ENCODE measurements at regions not wholly inside any gene's neighbourhood (a gene's known extent, or its start where the extent isn't known, plus 50 kb on each side); places are given as distances from the start of the nearest gene placed in this dataset.
"Not testable (repeated sequence)": the region's sequence is repeated elsewhere in the genome, so short reads cannot be mapped to it uniquely, and the experiment has no call there.

DNA sequence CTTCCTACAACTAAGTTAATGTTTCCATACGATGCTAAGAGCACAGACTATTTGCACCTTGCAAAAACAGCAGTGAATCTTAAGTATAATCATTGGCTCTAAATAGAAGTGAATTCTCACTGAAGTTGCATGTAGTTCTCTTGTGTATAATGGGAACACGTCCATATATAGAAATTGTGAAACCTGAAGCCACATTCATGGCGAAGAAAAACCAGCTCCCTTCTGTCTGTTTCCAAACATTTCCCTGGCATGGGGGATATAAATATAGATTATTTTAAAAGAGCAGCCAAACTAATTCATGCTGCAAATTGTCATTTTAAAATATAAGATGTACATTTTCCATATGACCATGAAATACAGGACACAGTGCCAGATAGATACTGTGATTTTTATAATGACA lies 71.1 kb downstream of the TRAM1L1 start:
- WGBS, 5 donors = 75 to 87% (median 82%) methylated on average over 3 of the region's 3 CpGs
- no peak overlapping the region for H3K4me3 ChIP-seq
- TF ChIP-seq POLR2AphosphoS5 (IDR thresholded peaks at IDR 0.05) = no peak
- TF ChIP-seq POLR2A (IDR thresholded peaks at IDR 0.05) = no peak
- TF ChIP-seq, protein P1, sequence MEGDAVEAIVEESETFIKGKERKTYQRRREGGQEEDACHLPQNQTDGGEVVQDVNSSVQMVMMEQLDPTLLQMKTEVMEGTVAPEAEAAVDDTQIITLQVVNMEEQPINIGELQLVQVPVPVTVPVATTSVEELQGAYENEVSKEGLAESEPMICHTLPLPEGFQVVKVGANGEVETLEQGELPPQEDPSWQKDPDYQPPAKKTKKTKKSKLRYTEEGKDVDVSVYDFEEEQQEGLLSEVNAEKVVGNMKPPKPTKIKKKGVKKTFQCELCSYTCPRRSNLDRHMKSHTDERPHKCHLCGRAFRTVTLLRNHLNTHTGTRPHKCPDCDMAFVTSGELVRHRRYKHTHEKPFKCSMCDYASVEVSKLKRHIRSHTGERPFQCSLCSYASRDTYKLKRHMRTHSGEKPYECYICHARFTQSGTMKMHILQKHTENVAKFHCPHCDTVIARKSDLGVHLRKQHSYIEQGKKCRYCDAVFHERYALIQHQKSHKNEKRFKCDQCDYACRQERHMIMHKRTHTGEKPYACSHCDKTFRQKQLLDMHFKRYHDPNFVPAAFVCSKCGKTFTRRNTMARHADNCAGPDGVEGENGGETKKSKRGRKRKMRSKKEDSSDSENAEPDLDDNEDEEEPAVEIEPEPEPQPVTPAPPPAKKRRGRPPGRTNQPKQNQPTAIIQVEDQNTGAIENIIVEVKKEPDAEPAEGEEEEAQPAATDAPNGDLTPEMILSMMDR (IDR thresholded peaks at IDR 0.05 in 8 of 11, conservative IDR thresholded peaks at IDR 0.05 in 3 of 11) = no peak

DNA sequence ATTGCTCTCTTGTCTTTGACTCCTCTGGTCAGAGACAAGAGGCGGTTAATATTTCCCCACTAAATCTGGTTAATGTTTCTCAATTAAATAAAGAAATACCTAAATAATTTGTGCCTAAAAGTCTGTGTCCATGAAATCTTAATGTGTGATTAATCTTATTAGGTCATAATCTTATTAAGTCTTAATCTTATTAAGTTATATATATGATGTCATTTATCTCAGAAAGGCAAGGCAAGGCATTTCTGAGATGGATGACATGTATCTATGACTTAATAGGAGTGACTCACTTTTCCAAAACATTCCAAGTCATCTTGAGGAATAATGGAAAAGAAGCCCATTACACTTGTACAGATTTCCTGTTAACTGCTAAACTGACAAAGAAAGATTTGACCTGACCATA lies 74.7 kb downstream of the TRAM1L1 start:
- H3K36me3 ChIP-seq = no peaks in the 10 kb centered on the region
- TF ChIP-seq POLR2AphosphoS5 (IDR thresholded peaks at IDR 0.05) (no peak), POLR2A (IDR thresholded peaks at IDR 0.05) (no peak)
- TF ChIP-seq, protein P1 (IDR thresholded peaks at IDR 0.05 in 8 of 11, conservative IDR thresholded peaks at IDR 0.05 in 3 of 11) = no peak

More for the DNA sequence above, 71.1 kb downstream of the TRAM1L1 start:
- intact Hi-C loops (cut with DNase I; ENCODE audit: low total_unique reads) = no loop called here
- H3K27me3 ChIP-seq (replicated peaks in 1 of 7) = no peaks in the 10 kb centered on the region
- no peak overlapping the region for H3K27ac ChIP-seq
- no peak for DNase-seq
- no peaks in the 10 kb centered on the region for H3K9me3 ChIP-seq
- H3K36me3 ChIP-seq = no peaks in the 10 kb centered on the region
- no peaks in the 10 kb centered on the region for H3K4me1 ChIP-seq

DNA sequence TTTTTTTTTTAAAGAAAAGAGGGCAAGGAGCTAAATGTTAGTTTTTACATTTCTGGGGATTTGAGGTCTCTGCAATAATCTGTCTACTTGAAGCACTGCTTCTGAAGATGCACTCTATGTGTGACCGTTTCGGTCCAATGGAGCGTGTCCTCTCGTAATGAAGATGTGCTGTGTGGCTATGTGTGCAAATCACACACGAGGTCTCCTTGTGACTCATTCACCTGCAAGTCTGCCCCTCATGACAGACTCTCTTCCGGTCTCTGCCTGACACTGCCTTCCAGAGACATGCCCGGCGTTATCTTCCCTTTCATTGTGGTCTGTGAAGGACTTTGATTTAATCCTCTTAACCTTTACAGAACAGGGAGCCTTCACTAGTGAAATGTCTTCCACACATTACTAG lies 84.3 kb downstream of the TRAM1L1 start:
- Histone ChIP-seq H3K4me3 (no peak overlapping the region), H3K9me3 (no peaks in the 10 kb centered on the region), H3K36me3 (no peaks in the 10 kb centered on the region), H3K4me1 (no peaks in the 10 kb centered on the region), H3K27ac (no peak overlapping the region), H3K27me3 (replicated peaks in 1 of 7) (no peaks in the 10 kb centered on the region)
- WGBS, 5 donors = 78 to 90% (median 83%) methylated on average over 8 of the region's 8 CpGs
- DNase-seq = no peak
- TF ChIP-seq, protein P1 (IDR thresholded peaks at IDR 0.05 in 8 of 11, conservative IDR thresholded peaks at IDR 0.05 in 3 of 11) = no peak
- no peak for TF ChIP-seq POLR2AphosphoS5 (IDR thresholded peaks at IDR 0.05)
- TF ChIP-seq POLR2A (IDR thresholded peaks at IDR 0.05) = no peak
- intact Hi-C loops (cut with DNase I; ENCODE audit: low total_unique reads) = no loop called here

More for the DNA sequence above, 74.7 kb downstream of the TRAM1L1 start:
- Histone ChIP-seq H3K27ac (no peak overlapping the region), H3K4me1 (no peaks in the 10 kb centered on the region), H3K9me3 (no peaks in the 10 kb centered on the region), H3K4me3 (no peak overlapping the region), H3K27me3 (replicated peaks in 1 of 7) (no peaks in the 10 kb centered on the region)
- 90 to 98% (median 96%) methylated on average over 1 of the region's 1 CpG for WGBS, 5 donors
- intact Hi-C loops (cut with DNase I; ENCODE audit: low total_unique reads) = no loop called here
- no peak for DNase-seq

DNA sequence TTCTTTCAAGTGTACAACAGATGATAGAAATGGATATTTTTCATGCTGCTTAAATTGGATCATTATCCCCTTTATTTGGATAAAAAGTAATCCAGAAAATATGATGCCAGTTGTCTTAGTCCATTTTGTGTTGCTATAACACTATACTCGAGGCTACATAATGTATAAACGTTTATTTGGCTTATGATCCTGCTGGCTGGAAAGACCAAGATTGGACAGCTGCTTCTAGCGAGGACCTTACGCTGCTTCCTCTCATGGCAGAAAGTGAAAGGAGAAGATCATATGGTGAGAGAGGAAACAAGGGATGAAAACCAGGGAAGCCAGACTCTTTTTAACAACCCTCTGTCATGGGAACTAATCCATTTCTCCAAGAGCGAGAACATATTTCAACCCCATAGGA lies 102.7 kb downstream of the TRAM1L1 start:
- Histone ChIP-seq H3K9me3 (peaks cover 0 to 3% (median 0%) of the 10 kb centered on the region in 8 donors), H3K36me3 (no peaks in the 10 kb centered on the region), H3K4me1 (no peaks in the 10 kb centered on the region), H3K4me3 (no peak overlapping the region), H3K27me3 (replicated peaks in 1 of 7) (no peaks in the 10 kb centered on the region), H3K27ac (no peak overlapping the region)
- WGBS, 5 donors = 73 to 93% (median 81%) methylated on average over 5 of the region's 5 CpGs
- TF ChIP-seq POLR2AphosphoS5 (IDR thresholded peaks at IDR 0.05) = no peak
- no peak for DNase-seq
- intact Hi-C loops (cut with DNase I; ENCODE audit: low total_unique reads) = no loop called here

DNA sequence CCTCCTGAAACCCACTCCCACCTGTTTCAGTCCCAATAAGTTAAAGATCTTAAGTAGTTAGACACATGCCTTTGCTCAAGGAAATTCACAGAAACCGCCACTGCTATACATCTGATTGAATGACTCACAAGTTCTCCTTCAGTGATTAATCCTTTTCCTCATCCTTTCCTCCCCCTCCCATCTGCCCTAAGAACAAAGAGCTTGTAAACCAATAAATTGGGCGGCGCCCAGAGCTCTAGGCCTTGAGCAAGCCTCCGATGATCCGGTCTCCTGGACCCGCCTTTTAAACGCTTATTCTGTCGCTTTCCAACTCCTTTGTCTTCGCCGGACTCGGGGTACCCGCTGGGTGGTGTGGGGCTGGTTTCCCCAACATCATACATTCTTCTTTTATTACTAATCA lies 104.9 kb downstream of the TRAM1L1 start:
- H3K36me3 ChIP-seq; DNase-seq; H3K9me3 ChIP-seq; H3K27me3 ChIP-seq (replicated peaks in 1 of 7); intact Hi-C loops (cut with DNase I; ENCODE audit: low total_unique reads); H3K27ac ChIP-seq; H3K4me1 ChIP-seq; H3K4me3 ChIP-seq: not testable (repeated sequence)
- WGBS, 5 donors = 86 to 95% (median 89%) methylated on average over 12 of the region's 12 CpGs
